ENCODE measurements at regions not wholly inside any gene's neighbourhood (a gene's known extent, or its start where the extent isn't known, plus 50 kb on each side); places are given as distances from the start of the nearest gene placed in this dataset.

DNA sequence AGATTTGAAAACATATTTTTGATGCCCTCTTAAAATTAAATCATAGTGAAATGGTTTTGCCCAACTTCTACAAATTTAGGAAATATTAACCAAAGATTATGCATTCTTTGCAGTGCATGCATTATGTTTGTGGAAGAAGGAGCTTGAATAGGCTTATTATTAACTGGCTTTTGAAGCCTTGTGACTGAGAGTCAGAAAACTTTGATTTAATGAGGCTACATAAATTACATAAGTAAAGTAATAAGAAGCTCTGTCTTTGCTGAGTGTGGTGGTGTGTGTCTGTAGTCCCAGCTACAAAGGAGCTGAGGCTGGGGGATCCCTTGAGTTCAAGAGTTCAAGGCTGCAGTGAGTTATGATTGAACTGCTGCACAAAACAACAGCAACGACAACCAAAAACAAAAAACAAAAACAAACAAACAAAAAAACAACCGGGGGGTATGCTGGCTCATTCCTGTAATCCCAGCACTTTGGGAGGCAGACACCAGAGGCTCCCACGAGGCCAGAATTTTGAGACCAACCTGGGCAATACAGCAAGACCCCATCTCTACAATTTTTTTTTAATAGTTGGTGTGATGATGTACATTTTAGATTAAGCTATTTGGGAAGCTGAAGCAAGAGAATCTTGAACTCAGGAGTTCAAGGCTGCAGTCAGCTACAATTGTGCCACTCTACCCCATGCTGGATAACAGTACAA is 57.0 kb upstream of the LRRTM4 start:
- no peak overlapping the region for H3K9ac ChIP-seq (ENCODE audit: extremely low read depth, insufficient read length, low read length)
- H4K20me1 ChIP-seq (ENCODE audit: control insufficient read depth, insufficient read depth, insufficient read length), result no peaks in the 10 kb centered on the region
- H4K8ac ChIP-seq (replicated peaks; ENCODE audit: insufficient read length, low read depth, low read length), result no peak overlapping the region
- H3K4me1 ChIP-seq (ENCODE audit: insufficient read depth, low read length), result no peaks in the 10 kb centered on the region
- H3K79me1 ChIP-seq (ENCODE audit: insufficient read depth, low read depth, low read length, poor library complexity, severe bottlenecking), result no peaks in the 10 kb centered on the region
- no peak overlapping the region for H2AK5ac ChIP-seq (ENCODE audit: insufficient read length, low read length)
- H3T11ph ChIP-seq (ENCODE audit: low read length), result no peak overlapping the region
- no peak for DNase-seq
- no peaks in the 10 kb centered on the region for H3K27me3 ChIP-seq (ENCODE audit: insufficient read depth, low read length)
- no peak overlapping the region for H2BK120ac ChIP-seq (ENCODE audit: low read depth, low read length, poor library complexity, severe bottlenecking)
- H2BK5ac ChIP-seq (ENCODE audit: insufficient read length, low read length), result no peak overlapping the region
- H3K27ac ChIP-seq (ENCODE audit: insufficient read length, low read depth, low read length), result no peak overlapping the region
- Mint-ChIP-seq H3K4me3 (no peak overlapping the region), H3K9me3 (peaks cover 6 to 10% of the 10 kb centered on the region in 2 experiments; a peak in 4 of 5 replicates), H3K27me3 (ENCODE audit: low read depth) (no peaks in the 10 kb centered on the region), H3K36me3 (ENCODE audit: insufficient read depth in 1 of 3, low read depth in 3 of 3) (peaks cover 0 to 7% (median 6%) of the 10 kb centered on the region in 3 experiments; a peak in 4 of 7 replicates), H3K4me1 (no peaks in the 10 kb centered on the region), H3K27ac (no peak overlapping the region)
- H3K23ac ChIP-seq (ENCODE audit: insufficient read length, low read depth, low read length), result no peak overlapping the region
- H3K23me2 ChIP-seq (ENCODE audit: insufficient read length, low read depth, low read length, poor library complexity, severe bottlenecking), result no peaks in the 10 kb centered on the region
- H2BK15ac ChIP-seq (ENCODE audit: low read depth, low read length), result no peak overlapping the region
- no CpG with 5 or more reads among the region's 3 CpGs for WGBS (ENCODE audit: extremely low coverage, insufficient read length, low lambda C conversion rate)
- no peak overlapping the region for H2BK12ac ChIP-seq (ENCODE audit: insufficient read length, low read depth, low read length)
- TF ChIP-seq CTCF (conservative IDR thresholded peaks at IDR 0.05), result no peak
- no peak overlapping the region for H3K56ac ChIP-seq (ENCODE audit: insufficient read length, low read depth, low read length)
- H4K91ac ChIP-seq (ENCODE audit: insufficient read length, low read depth, low read length), result no peak overlapping the region
- no peak overlapping the region for H3K14ac ChIP-seq (ENCODE audit: insufficient read depth, low read length)
- no peak overlapping the region for H3K4ac ChIP-seq (ENCODE audit: low read depth, low read length)
- no peak overlapping the region for H3K18ac ChIP-seq (ENCODE audit: insufficient read length, low read depth, low read length)
- no peak overlapping the region for H2AFZ ChIP-seq (ENCODE audit: low read length)
- H3K9me3 ChIP-seq (ENCODE audit: control insufficient read depth, low read depth, low read length), result no peaks in the 10 kb centered on the region
- H2BK20ac ChIP-seq (ENCODE audit: low read depth, low read length, poor library complexity, severe bottlenecking), result no peak overlapping the region
- H3K4me2 ChIP-seq (ENCODE audit: insufficient read depth, insufficient read length, low read length), result no peak overlapping the region
- no peaks in the 10 kb centered on the region for H3K79me2 ChIP-seq (ENCODE audit: insufficient read depth, low read length)
- H4K5ac ChIP-seq (ENCODE audit: insufficient read length, low read depth, low read length), result no peak overlapping the region

All from H9 (cell line).